ENCODE measurements at regions not wholly inside any gene's neighbourhood (a gene's known extent, or its start where the extent isn't known, plus 50 kb on each side); places are given as distances from the start of the nearest gene placed in this dataset.

DNA sequence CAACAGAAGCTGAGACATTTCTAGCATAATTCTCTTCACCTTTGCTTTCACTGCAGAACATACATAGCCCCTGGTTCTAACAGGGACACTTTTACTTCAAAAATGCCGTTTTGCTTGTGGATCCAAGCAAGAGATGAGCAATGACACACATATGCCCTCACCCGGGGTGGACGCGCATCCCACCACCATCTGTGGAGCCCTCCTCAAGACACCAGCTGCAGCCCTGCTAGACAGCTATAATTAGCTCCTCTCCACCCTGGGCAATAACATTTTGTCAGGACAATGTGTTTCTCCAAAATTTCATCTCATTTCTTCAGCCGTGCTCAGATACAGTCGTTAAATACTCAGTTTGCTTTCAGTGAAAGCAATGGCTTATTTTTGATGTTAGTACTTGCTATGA, 368.7 kb upstream of the RAB6C start (continued):
- TF ChIP-seq, protein P1, sequence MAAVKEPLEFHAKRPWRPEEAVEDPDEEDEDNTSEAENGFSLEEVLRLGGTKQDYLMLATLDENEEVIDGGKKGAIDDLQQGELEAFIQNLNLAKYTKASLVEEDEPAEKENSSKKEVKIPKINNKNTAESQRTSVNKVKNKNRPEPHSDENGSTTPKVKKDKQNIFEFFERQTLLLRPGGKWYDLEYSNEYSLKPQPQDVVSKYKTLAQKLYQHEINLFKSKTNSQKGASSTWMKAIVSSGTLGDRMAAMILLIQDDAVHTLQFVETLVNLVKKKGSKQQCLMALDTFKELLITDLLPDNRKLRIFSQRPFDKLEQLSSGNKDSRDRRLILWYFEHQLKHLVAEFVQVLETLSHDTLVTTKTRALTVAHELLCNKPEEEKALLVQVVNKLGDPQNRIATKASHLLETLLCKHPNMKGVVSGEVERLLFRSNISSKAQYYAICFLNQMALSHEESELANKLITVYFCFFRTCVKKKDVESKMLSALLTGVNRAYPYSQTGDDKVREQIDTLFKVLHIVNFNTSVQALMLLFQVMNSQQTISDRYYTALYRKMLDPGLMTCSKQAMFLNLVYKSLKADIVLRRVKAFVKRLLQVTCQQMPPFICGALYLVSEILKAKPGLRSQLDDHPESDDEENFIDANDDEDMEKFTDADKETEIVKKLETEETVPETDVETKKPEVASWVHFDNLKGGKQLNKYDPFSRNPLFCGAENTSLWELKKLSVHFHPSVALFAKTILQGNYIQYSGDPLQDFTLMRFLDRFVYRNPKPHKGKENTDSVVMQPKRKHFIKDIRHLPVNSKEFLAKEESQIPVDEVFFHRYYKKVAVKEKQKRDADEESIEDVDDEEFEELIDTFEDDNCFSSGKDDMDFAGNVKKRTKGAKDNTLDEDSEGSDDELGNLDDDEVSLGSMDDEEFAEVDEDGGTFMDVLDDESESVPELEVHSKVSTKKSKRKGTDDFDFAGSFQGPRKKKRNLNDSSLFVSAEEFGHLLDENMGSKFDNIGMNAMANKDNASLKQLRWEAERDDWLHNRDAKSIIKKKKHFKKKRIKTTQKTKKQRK (IDR thresholded peaks at IDR 0.05; ENCODE audit: borderline replicate concordance, low read depth, low read length): no peak
- TF ChIP-seq, protein P2, sequence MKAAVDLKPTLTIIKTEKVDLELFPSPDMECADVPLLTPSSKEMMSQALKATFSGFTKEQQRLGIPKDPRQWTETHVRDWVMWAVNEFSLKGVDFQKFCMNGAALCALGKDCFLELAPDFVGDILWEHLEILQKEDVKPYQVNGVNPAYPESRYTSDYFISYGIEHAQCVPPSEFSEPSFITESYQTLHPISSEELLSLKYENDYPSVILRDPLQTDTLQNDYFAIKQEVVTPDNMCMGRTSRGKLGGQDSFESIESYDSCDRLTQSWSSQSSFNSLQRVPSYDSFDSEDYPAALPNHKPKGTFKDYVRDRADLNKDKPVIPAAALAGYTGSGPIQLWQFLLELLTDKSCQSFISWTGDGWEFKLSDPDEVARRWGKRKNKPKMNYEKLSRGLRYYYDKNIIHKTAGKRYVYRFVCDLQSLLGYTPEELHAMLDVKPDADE (conservative IDR thresholded peaks at IDR 0.05; ENCODE audit: control insufficient read depth, low read depth, low read length): no peak
- TF ChIP-seq HNRNPL (IDR thresholded peaks at IDR 0.05; ENCODE audit: low read depth, low read length): no peak

DNA sequence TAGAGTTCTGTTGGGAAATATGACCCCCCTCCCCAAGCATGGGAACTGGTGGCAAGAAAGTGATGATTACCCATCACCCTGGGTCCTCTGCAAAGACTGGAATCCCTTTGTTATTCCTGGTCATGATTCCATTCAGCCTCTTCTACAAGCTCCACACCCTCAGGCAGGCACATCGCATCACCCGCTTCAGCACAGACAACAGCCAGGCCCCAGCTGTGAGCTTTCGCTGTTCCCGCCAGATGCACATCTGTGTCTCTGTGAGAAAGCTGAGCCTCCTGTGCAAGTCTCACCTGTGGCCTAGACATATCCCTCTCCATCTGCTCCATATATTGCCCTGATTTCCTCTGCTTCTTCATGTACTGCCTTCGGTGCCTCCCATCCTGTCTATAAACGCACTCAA, 368.0 kb upstream of the RAB6C start:
- 0% methylated on average over 6 of the region's 6 CpGs for WGBS (ENCODE audit: insufficient coverage, low coverage, missing lambda C conversion rate)

More for the DNA sequence above, 368.0 kb upstream of the RAB6C start:
- DNase-seq (ENCODE audit: extremely low read depth in 1 of 4, low spot score in 3 of 4) (no peak), FAIRE-seq (no peak), ATAC-seq (no peak)
- no peak overlapping the region for H3K4me2 ChIP-seq (ENCODE audit: insufficient read depth, low read length)
- TF ChIP-seq, protein P3, sequence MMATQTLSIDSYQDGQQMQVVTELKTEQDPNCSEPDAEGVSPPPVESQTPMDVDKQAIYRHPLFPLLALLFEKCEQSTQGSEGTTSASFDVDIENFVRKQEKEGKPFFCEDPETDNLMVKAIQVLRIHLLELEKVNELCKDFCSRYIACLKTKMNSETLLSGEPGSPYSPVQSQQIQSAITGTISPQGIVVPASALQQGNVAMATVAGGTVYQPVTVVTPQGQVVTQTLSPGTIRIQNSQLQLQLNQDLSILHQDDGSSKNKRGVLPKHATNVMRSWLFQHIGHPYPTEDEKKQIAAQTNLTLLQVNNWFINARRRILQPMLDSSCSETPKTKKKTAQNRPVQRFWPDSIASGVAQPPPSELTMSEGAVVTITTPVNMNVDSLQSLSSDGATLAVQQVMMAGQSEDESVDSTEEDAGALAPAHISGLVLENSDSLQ (IDR thresholded peaks at IDR 0.05): no peak
- TF ChIP-seq PHF21A (IDR thresholded peaks at IDR 0.05; ENCODE audit: borderline replicate concordance, low read depth): no peak
- TF ChIP-seq, protein P2 (conservative IDR thresholded peaks at IDR 0.05; ENCODE audit: control insufficient read depth, low read depth, low read length): no peak
- H3K9me3 ChIP-seq (replicated peaks; ENCODE audit: control insufficient read depth, insufficient read depth, low read depth, low read length): no peaks in the 10 kb centered on the region
- H3K9me1 ChIP-seq (ENCODE audit: control insufficient read depth, insufficient read depth, low read length): no peaks in the 10 kb centered on the region
- no TSS peak for BruUV-seq (replicated peaks)
- in situ Hi-C loops (cut with MboI): no loop called here
- no peak overlapping the region for H3K9ac ChIP-seq (ENCODE audit: insufficient read depth in 1 of 2, low read depth in 2 of 2, low read length in 2 of 2)
- ChIA-PET POLR2A (no interaction called here), CTCF (ENCODE audit: low intra/inter-chr PET ratio) (no interaction called here)
- intact Hi-C loops (cut with micrococcal nuclease): no loop called here
- H2AFZ ChIP-seq (ENCODE audit: low read depth, low read length): no peak overlapping the region
- H4K20me1 ChIP-seq (replicated peaks; ENCODE audit: control insufficient read depth, insufficient read depth, low read length): no peaks in the 10 kb centered on the region
- H3K27ac ChIP-seq (ENCODE audit: extremely low read depth, low read depth, low read length): no peak overlapping the region
- peaks cover 2 to 12% of the 10 kb centered on the region in 2 experiments; a peak in 4 of 5 replicates for H3K27me3 ChIP-seq (ENCODE audit: control insufficient read depth in 2 of 2, insufficient read depth in 2 of 2, low read length in 2 of 2)
- no peaks in the 10 kb centered on the region for H3K36me3 ChIP-seq (ENCODE audit: control insufficient read depth, insufficient read depth, low read length)
- no peaks in the 10 kb centered on the region for H3K79me2 ChIP-seq (ENCODE audit: control insufficient read depth, insufficient read depth, low read length)
- no peak overlapping the region for H3K4me3 ChIP-seq
- no peaks in the 10 kb centered on the region for H3K4me1 ChIP-seq (replicated peaks in 1 of 2; ENCODE audit: control insufficient read depth in 2 of 2, insufficient read depth in 2 of 2, low read length in 2 of 2)
